ENCODE measurements at regions not wholly inside any gene's neighbourhood (a gene's known extent, or its start where the extent isn't known, plus 50 kb on each side); places are given as distances from the start of the nearest gene placed in this dataset.

DNA sequence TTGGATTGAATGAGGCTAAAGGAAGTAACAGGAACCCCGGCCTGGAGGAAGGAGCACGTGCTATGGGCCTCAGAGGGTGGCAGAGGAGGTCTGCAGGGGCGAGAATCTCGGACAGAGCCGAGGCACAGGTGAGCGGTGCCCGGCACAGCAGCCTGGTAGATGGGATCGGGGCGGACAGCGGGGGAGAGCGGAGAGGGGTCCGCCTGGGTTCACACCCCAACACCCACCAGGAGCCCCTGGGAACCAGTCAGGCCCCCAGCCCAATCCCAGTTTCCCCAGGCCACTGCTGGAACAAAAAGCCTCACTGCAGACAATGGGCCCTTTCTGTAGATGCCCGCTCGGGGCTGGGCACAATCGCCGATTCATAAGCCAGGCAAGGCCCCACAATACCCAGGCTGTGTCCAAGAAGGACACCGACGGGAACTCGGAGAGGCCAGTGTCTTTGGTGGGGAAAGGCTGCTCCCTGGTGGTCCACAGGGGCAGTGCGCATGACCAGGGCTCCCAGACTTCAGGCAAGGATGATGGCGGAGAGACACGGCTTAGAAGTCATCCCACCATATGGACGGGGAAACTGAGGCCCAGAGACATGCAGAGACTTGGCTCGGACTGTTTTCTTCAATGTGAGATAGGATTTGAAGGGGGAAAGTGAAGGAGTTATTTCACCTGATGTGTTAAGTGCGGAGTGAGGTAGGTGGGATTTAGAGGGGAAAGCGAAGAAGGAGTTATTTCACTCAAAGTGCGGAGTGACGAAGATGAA, 106.9 kb upstream of the GPR26 start:
- TF ChIP-seq CEBPB (IDR thresholded peaks at IDR 0.05) (no peak), REST (IDR thresholded peaks at IDR 0.05) (no peak), RCOR1 (IDR thresholded peaks at IDR 0.05; ENCODE audit: low read depth, low read length) (no peak), RAD21 (conservative IDR thresholded peaks at IDR 0.05 in 1 of 2, IDR thresholded peaks at IDR 0.05 in 1 of 2) (peak; percentile 95 to 96), CTCF (IDR thresholded peaks at IDR 0.05) (peak; percentile 86), MAX (IDR thresholded peaks at IDR 0.05) (no peak), POLR2A (IDR thresholded peaks at IDR 0.05; ENCODE audit: low read length) (no peak), RNF2 (IDR thresholded peaks at IDR 0.05; ENCODE audit: borderline replicate concordance, low read depth) (no peak), CHD2 (IDR thresholded peaks at IDR 0.05; ENCODE audit: low read length, partially characterized antibody) (no peak)
